ENCODE measurements at regions not wholly inside any gene's neighbourhood (a gene's known extent, or its start where the extent isn't known, plus 50 kb on each side); places are given as distances from the start of the nearest gene placed in this dataset.
"Not testable (repeated sequence)": the region's sequence is repeated elsewhere in the genome, so short reads cannot be mapped to it uniquely, and the experiment has no call there.

GRCh38 chr3:195654746-195655145 lies 66.0 kb upstream of the MUC20 start:
- TF ChIP-seq REST (IDR thresholded peaks at IDR 0.05); CTCF (IDR thresholded peaks at IDR 0.05; ENCODE audit: low read depth, low read length, missing input control); YY1 (IDR thresholded peaks at IDR 0.05); EGR1 (IDR thresholded peaks at IDR 0.05; ENCODE audit: low read depth in 2 of 2); ATF3 (IDR thresholded peaks at IDR 0.05); SP1 (IDR thresholded peaks at IDR 0.05); JUND (IDR thresholded peaks at IDR 0.05); RAD21 (IDR thresholded peaks at IDR 0.05); GABPA (IDR thresholded peaks at IDR 0.05 in 1 of 2, conservative IDR thresholded peaks at IDR 0.05 in 1 of 2); RXRA (IDR thresholded peaks at IDR 0.05); TAF1 (conservative IDR thresholded peaks at IDR 0.05): not testable (repeated sequence)
